NCI-H524 (cell line): ENCODE measurements at regions not wholly inside any gene's neighbourhood (a gene's known extent, or its start where the extent isn't known, plus 50 kb on each side); places are given as distances from the start of the nearest gene placed in this dataset.
"Not testable (repeated sequence)": the region's sequence is repeated elsewhere in the genome, so short reads cannot be mapped to it uniquely, and the experiment has no call there.

Experiments used
- DNase-seq, 2 experiments: peaks; one replicate each; lab custom pipeline; 2025; lab: John Stamatoyannopoulos, UW

GRCh38 chr4:116321471-116321870, 763.9 kb downstream of the TRAM1L1 start:
- DNase-seq = no peak

- no peak for DNase-seq
These were observed 764.5 kb downstream of the TRAM1L1 start for GRCh38 chr4:116320859-116321258.

- no peak for DNase-seq
These were observed 781.6 kb downstream of the TRAM1L1 start for GRCh38 chr4:116303736-116304188.

DNA sequence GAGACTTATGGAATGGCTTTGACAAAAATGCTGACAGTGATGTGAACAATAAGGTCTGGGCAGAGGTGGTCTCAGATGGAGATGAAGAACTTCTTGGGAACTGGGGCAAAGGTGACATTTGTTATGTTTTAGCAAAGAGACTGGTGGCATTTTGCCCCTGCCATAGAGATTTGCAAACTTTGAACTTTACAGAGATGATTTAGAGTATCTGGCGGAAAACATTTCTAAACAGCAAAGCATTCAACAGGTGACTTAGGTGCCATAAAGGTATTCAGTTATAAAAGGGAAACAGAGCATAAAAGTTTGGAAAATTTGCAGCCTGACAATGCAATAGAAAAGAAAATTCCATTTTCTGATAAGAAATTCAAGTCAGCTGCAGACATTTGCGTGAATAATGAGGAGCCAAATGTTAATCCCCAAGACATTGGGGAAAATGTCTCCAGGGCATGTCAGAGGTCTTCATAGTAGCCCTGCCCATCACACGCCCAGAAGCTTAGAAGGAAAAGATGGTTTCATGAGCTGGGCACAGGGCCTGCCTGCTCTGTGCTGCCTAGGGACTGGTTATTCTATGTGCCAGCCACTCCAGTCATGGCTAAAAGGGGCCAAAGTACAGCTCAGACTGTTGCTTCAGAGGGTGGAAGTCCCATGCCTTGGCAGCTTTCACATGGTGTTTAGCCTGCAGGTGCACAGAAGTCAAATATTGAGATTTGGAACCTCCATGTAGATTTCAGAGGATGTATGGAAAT, 782.2 kb downstream of the TRAM1L1 start:
- no peak for DNase-seq

GRCh38 chr4:116275006-116275405, 810.4 kb downstream of the TRAM1L1 start:
- DNase-seq = no peak

DNA sequence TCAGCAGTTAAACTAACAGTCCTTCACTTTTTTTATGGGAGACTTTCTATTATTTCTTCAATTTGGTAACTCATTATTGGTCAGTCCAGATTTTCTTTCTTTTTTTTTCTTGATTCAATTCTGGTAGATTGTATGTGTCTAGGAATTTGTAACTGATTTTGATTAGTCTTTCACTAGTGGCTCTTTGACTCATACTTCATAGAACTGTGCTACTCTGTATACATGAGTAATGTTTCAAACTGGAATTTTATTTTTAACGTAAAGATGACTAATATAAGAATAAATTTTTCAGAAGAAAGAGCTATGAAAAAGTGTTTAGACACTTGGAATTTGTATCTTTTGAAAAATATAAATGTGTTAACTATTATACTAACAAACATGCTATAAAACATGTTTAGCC, 813.0 kb downstream of the TRAM1L1 start:
- no peak for DNase-seq

DNA sequence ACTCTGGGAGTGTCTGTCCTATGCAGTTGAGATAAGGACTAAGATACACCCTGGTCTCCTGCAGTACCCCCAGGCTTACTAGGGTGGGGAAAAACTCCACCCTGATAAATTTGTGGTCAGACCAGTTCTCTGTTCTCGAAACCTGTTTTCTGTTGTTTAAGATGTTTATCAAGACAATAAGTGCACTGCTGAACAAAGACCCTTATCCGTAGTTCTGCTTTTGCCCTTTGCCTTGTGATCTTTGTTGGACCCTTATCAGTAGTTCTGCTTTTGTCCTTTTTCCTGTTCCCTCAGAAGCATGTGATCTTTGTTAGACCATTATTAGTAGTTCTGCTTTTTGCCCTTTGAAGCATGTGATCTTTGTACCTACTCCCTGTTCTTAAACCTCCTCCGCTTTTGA, 824.4 kb downstream of the TRAM1L1 start:
- DNase-seq = not testable (repeated sequence)

- no peak for DNase-seq
These were observed 840.6 kb downstream of the TRAM1L1 start for GRCh38 chr4:116244771-116245170.

GRCh38 chr4:116243431-116243830, 841.9 kb downstream of the TRAM1L1 start:
- DNase-seq = no peak

- DNase-seq = no peak
These were observed 851.4 kb downstream of the TRAM1L1 start for GRCh38 chr4:116233971-116234370.

DNA sequence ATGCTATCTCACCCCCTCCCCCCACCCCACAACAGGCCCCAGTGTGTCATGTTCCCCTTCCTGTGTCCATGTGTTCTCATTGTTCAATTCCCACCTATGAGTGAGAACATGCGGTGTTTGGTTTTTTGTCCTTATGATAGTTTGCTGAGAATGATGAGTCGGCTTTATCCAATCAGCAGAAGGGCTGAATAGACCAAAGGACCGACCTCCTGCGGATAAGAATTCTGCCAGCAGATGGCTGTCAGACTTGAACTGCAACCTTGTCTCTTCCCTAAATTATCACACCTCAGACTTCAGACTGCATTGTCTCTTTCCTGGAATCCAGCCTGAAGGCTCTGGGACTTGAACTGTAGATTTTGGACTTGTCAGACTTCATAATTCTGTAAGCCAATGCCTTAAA, 853.4 kb downstream of the TRAM1L1 start:
- DNase-seq = peak; percentile 1 to 36

GRCh38 chr4:116229420-116229819, 856.0 kb downstream of the TRAM1L1 start:
- DNase-seq = no peak

GRCh38 chr4:116223040-116223732, 862.2 kb downstream of the TRAM1L1 start:
- no peak for DNase-seq

DNA sequence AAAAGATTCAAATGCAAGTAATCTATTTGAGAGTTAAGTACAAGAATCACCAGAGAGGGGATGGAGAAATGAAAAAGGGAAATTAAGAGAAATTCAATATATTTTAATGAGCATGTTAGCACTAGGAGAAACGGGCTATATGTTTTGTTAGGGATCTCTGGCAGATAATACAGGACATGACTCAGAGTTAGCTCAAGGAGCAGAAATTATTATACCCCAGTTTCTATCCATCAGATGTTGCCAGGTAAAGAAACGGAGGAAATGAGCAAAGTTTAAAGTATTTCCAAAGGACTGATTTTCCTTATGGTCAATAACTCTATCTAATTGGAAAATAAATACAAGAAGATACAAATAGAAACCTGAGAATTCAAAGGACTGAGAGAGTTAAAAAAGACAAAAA, 867.6 kb downstream of the TRAM1L1 start:
- DNase-seq = no peak

- no peak for DNase-seq
These were observed 869.8 kb downstream of the TRAM1L1 start for GRCh38 chr4:116215622-116216021.

DNA sequence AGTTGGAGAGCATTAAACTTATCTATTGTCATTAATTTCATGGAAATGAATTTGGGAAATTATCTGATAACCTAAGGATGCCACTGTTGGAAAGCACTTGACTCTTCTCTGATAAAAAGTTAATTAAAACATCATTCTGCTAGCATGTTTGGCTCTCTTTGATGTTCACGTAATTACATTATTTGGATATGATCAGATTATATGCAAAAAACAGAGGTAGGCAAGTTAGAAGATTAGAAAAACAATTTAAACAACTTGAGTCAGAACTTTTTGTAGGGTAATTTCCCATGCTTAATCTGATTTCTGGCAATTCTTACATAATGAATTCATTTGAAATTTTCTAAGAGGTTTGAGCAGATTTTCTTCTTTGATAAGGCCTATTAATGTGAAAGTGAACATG, 882.9 kb downstream of the TRAM1L1 start:
- no peak for DNase-seq

DNA sequence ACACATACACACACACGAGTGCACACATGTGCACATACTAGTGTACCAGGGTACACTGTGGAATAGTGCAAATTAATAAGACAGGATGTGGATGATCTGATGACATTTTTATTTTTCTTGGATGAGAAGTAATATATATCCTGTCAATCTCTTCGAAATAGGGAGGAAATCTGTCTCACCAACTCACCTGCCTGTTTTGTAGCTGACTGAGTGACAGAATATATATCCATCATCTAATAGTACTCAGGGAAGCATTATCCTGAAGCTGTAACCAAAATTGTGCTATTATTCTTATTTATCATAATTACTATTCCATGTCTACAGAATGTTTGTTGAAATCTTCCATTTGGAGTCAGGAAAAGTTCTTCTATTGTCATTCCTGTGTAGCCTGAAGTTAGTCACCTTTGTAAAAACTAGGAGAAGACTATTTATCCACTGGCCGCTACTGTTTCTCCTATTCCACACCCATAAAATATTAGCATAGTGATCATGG, 888.0 kb downstream of the TRAM1L1 start:
- DNase-seq = no peak

- peak in 1 of 2 experiments; percentile 71 for DNase-seq
These were observed 902.1 kb downstream of the TRAM1L1 start for GRCh38 chr4:116183241-116183640.

DNA sequence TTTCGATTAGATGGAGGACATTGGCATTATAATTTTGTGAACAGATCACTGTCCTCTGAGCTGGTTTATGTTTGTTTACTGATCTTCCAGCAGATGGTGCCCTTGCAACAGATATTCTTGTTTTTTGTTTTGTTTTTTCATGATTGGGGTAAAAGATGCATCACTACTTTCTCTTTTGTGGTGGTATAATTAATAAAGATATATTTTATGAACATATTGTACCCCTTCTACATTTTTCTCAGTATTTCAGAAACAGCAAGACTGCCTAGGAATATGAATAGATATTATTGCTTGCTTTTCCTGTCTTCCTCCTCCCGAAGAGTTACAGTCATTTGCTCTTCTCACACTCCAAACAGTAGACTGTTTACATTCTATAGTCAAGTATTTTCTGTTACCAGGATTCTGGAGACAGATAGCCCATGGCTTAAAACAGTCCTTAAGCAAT, 905.2 kb downstream of the TRAM1L1 start:
- peak in 1 of 2 experiments; percentile 1 for DNase-seq

DNA sequence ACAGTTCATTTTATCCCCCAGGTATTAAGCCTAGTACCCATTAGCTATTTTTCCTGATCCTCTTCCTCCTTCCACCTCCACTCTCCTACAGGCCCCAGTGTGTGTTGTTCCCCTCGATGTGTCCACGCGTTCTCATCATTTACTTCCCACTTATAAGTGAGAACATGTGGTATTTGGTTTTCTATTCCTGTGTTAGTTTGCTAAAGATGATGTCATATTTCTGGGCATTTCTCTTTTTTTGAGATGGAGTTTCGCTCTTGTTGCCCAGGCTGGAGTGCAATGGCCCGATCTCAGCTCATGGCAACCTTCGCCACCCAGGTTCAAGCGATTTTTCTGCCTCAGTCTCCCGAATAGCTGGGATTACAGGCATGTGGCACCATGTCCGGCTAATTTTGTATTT, 934.0 kb downstream of the TRAM1L1 start:
- DNase-seq = not testable (repeated sequence)

GRCh38 chr4:116150152-116150551, 935.2 kb downstream of the TRAM1L1 start:
- no peak for DNase-seq

GRCh38 chr4:116143198-116143597, 942.2 kb downstream of the TRAM1L1 start:
- DNase-seq = no peak

GRCh38 chr4:116132946-116133345, 952.4 kb downstream of the TRAM1L1 start:
- DNase-seq = no peak
